IPS-NIHi11 (cell line): ENCODE measurements at regions not wholly inside any gene's neighbourhood (a gene's known extent, or its start where the extent isn't known, plus 50 kb on each side); places are given as distances from the start of the nearest gene placed in this dataset.
A peak's percentile ranks its signal among the peaks of the same experiment; 100 is the strongest.

ENCODE experiments used
- DNase-seq: peaks from one replicate; pipeline ENCODE4 v3.0.0; 2012; ENCODE audit warnings: mixed read lengths, low spot score

GRCh38 chr15:36265422-36265821 lies 314.0 kb upstream of the CDIN1 start:
- no peak for DNase-seq

DNA sequence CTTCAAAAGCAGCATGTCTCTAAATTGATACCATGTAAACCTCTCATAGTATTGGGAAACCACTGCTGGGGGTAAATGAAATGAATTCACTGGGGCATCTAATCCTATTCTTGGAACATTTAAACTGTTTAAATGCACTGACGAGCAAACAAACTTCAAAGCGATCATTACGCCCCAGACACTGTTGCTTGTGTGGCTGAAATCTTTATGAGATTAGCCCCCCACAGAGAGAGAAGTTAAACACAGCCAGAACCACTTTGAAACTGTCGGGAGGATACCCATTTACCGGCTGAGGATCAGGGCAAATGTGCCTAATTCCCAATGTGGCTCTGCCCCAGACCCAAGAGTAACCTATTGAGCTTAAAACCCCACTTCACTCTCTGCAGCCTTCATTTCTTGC lies 308.4 kb upstream of the CDIN1 start:
- DNase-seq = peak; percentile 14

GRCh38 chr15:36275656-36276055 lies 303.8 kb upstream of the CDIN1 start:
- DNase-seq = no peak

- no peak for DNase-seq
Measured at GRCh38 chr15:36278219-36278618, 301.2 kb upstream of the CDIN1 start.

- no peak for DNase-seq
Measured at GRCh38 chr15:36282821-36283220, 296.6 kb upstream of the CDIN1 start.

- no peak for DNase-seq
Measured at GRCh38 chr15:36284911-36285310, 294.5 kb upstream of the CDIN1 start.

- DNase-seq = no peak
Measured at GRCh38 chr15:36291501-36291900, 287.9 kb upstream of the CDIN1 start.

GRCh38 chr15:36294359-36294758 lies 285.1 kb upstream of the CDIN1 start:
- DNase-seq = no peak

GRCh38 chr15:36301947-36302346 lies 277.5 kb upstream of the CDIN1 start:
- no peak for DNase-seq

GRCh38 chr15:36313021-36313420 lies 266.4 kb upstream of the CDIN1 start:
- no peak for DNase-seq

- DNase-seq = no peak
Measured at GRCh38 chr15:36313736-36314280, 265.6 kb upstream of the CDIN1 start.

GRCh38 chr15:36315649-36316048 lies 263.8 kb upstream of the CDIN1 start:
- no peak for DNase-seq

DNA sequence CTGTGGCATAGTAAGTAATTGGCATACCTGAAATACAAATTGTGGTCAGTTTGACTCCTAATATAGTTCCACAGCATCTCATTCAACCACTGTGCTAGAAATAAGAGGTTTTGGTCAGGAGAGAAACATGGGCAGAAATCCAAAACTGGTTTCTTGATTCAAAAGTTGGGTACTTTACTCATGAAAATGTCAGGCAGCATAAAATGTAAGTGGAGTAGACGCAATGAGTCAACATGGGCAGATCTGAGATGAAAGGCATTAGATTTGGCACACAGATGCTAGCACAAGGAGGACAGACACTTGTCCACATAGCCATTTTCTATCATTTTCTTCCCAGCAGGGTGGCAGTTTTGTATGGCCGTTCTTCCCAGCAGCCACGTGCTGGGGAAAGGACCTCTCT lies 255.8 kb upstream of the CDIN1 start:
- DNase-seq = no peak

GRCh38 chr15:36325206-36325605 lies 254.2 kb upstream of the CDIN1 start:
- no peak for DNase-seq

GRCh38 chr15:36329592-36329991 lies 249.8 kb upstream of the CDIN1 start:
- no peak for DNase-seq

DNA sequence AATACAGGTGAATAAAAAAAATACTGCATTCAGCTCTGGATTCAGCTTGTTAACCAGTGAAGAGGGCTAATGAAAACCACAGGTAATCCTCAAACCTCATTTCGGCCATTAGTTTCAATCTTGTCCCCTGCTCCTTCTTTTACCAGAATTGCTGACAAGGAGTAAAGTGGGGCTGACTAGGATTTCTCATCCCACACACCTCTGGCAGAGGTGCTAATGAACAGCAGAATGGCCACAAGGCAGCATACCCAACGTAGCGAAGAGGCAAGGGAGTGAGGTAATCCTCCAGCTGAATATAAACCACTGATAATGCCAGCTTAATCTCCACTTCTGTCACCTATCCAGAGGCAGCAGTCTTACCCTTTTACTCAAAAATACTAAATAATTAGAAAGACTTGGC lies 248.8 kb upstream of the CDIN1 start:
- DNase-seq = no peak

DNA sequence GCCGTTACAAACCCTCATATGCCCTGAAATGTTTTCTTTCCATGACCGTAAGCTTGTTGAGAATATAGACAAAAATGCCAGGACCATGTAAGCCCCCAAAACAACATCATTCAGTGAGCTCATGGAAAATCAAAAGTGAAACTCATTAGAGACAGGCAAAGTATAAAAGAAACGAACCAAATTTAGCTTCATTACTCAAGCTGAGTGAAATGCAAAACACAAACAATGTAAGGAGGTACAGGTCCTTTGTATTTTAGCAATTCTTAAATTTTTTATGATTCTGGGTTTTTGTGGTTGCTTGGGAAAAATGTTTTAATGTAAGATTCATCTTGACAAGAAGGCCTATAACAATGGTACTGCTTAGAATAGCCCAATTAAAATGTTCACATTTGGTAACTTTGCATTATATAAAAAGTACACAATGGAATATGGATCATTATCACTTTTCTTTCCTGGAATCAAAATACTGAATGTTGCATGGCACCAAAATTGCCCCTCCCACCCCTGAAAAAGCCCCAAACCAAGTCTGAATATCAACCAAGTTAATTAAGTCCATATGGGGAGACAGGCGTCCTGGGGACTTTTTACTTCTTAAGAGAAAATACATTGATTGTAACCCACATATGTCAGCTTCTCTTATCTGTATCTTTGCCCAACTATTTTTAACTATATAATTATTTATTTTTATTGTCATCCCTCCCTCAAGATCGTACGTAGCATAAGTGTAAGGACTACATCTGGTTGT lies 247.7 kb upstream of the CDIN1 start:
- no peak for DNase-seq

GRCh38 chr15:36332301-36332700 lies 247.1 kb upstream of the CDIN1 start:
- DNase-seq = no peak

GRCh38 chr15:36332896-36333295 lies 246.5 kb upstream of the CDIN1 start:
- DNase-seq = no peak

GRCh38 chr15:36334059-36334458 lies 245.4 kb upstream of the CDIN1 start:
- DNase-seq = peak; percentile 16

- DNase-seq = no peak
Measured at GRCh38 chr15:36335224-36335623, 244.2 kb upstream of the CDIN1 start.

DNA sequence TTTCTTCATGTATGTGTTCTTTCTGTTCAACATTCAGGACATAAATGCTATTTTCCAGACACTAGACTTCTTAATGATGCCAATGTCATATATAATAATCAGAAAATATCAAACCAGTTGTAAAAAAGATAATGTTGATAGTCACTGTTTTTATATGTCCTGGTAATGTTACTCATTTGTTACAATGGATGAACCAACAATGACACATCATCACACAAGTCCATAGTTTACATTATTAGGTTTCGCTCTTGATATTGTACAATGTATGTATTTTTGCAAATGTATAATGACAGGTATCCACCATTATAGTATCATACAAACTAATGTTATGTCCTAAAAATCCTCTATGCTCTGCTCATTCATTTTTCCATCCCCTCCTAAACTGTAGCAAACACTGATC lies 243.8 kb upstream of the CDIN1 start:
- no peak for DNase-seq

DNA sequence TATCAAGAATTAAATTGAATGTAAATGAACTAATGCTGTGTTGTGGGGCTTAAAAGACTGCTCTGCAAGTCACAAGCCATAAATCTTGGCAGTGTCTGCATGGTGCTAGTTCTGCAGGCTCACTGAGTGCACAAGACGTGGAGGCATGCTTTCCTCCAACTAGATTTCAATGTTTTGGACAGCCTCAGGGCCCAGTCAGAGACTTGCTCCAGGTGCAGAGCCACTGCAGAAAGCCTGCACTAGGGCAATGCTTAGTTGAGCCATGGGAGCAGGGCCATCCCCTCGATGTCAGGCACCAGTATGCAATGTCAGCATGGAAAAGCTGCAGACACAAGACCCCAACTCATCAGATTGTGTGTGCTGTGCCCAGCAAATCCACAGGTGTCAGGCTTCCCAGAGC lies 234.5 kb upstream of the CDIN1 start:
- DNase-seq = no peak

GRCh38 chr15:36347272-36347858 lies 232.1 kb upstream of the CDIN1 start:
- DNase-seq = no peak
